ENCODE measurements at regions not wholly inside any gene's neighbourhood (a gene's known extent, or its start where the extent isn't known, plus 50 kb on each side); places are given as distances from the start of the nearest gene placed in this dataset.

- no peak for TF ChIP-seq NR2C2 (CRISPR knock-in tag; IDR thresholded peaks at IDR 0.05)
- TF ChIP-seq CREM (CRISPR knock-in tag; IDR thresholded peaks at IDR 0.05), result no peak
- no peak for TF ChIP-seq E2F5 (CRISPR knock-in tag; IDR thresholded peaks at IDR 0.05)
- no peak for TF ChIP-seq ELF4 (CRISPR knock-in tag; IDR thresholded peaks at IDR 0.05; ENCODE audit: low read depth)
- TF ChIP-seq MXD4 (CRISPR knock-in tag; IDR thresholded peaks at IDR 0.05; ENCODE audit: borderline replicate concordance), result no peak
- no peak for TF ChIP-seq ZNF232 (CRISPR knock-in tag; IDR thresholded peaks at IDR 0.05)
- no peak for TF ChIP-seq CTCF (IDR thresholded peaks at IDR 0.05)
- TF ChIP-seq E2F1 (CRISPR knock-in tag; IDR thresholded peaks at IDR 0.05), result no peak
- no peak for TF ChIP-seq ZNF416 (CRISPR knock-in tag; IDR thresholded peaks at IDR 0.05)
- TF ChIP-seq, protein P1, sequence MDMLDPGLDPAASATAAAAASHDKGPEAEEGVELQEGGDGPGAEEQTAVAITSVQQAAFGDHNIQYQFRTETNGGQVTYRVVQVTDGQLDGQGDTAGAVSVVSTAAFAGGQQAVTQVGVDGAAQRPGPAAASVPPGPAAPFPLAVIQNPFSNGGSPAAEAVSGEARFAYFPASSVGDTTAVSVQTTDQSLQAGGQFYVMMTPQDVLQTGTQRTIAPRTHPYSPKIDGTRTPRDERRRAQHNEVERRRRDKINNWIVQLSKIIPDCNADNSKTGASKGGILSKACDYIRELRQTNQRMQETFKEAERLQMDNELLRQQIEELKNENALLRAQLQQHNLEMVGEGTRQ (CRISPR knock-in tag; IDR thresholded peaks at IDR 0.05), result no peak
- TF ChIP-seq GTF2I (CRISPR knock-in tag; conservative IDR thresholded peaks at IDR 0.05), result no peak
- TF ChIP-seq PREB (CRISPR knock-in tag; IDR thresholded peaks at IDR 0.05; ENCODE audit: borderline replicate concordance), result no peak
- TF ChIP-seq, protein P2, sequence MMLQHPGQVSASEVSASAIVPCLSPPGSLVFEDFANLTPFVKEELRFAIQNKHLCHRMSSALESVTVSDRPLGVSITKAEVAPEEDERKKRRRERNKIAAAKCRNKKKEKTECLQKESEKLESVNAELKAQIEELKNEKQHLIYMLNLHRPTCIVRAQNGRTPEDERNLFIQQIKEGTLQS (CRISPR knock-in tag; conservative IDR thresholded peaks at IDR 0.05), result no peak
Observed at GRCh38 chrX:137431693-137432488, 134.0 kb upstream of the ZIC3 start.
